Activated T-helper 17 cell treated with anti-CD3 and anti-CD28 coated beads, Interleukin-2, amount 50 U/mL, for 72 hours (primary cell): ENCODE measurements at regions not wholly inside any gene's neighbourhood (a gene's known extent, or its start where the extent isn't known, plus 50 kb on each side); places are given as distances from the start of the nearest gene placed in this dataset.
"Not testable (repeated sequence)": the region's sequence is repeated elsewhere in the genome, so short reads cannot be mapped to it uniquely, and the experiment has no call there.

Experiments
- ATAC-seq: fragments of 150-1000 bp; cut with Tn5 transposase; replicated peaks from 2 replicates; pipeline ENCODE4 v1.10.0; 2021; ENCODE audit warnings: mild to moderate bottlenecking, moderate library complexity
- H3K27ac Mint-ChIP-seq: one replicate; pipeline ENCODE4 v1.8.0; 2022; ENCODE audit warnings: mixed read lengths
- H3K27me3 Mint-ChIP-seq: one replicate; pipeline ENCODE4 v1.8.0; 2022; ENCODE audit warnings: mixed read lengths
- H3K36me3 Mint-ChIP-seq: one replicate; pipeline ENCODE4 v1.8.0; 2022; ENCODE audit warnings: low read depth, mild to moderate bottlenecking, mixed read lengths
- H3K4me1 Mint-ChIP-seq: one replicate; pipeline ENCODE4 v1.8.0; 2022; ENCODE audit warnings: mixed read lengths
- H3K4me3 Mint-ChIP-seq: one replicate; pipeline ENCODE4 v1.8.0; 2022; ENCODE audit warnings: mild to moderate bottlenecking, mixed read lengths
- H3K9me3 Mint-ChIP-seq: one replicate; pipeline ENCODE4 v1.8.0; 2022; ENCODE audit warnings: mixed read lengths

GRCh38 chr17:36840796-36841195 is 96.5 kb upstream of the LHX1 start:
- peaks cover 20% of the 10 kb centered on the region for H3K27me3 Mint-ChIP-seq
- H3K27ac Mint-ChIP-seq: no peak overlapping the region
- H3K36me3 Mint-ChIP-seq: no peaks in the 10 kb centered on the region
- no peak overlapping the region for H3K4me3 Mint-ChIP-seq
- no peak for ATAC-seq
- no peaks in the 10 kb centered on the region for H3K9me3 Mint-ChIP-seq
- H3K4me1 Mint-ChIP-seq: no peaks in the 10 kb centered on the region

GRCh38 chr17:36842231-36842819 is 95.0 kb upstream of the LHX1 start:
- Mint-ChIP-seq H3K36me3 (no peaks in the 10 kb centered on the region), H3K4me1 (no peaks in the 10 kb centered on the region), H3K9me3 (no peaks in the 10 kb centered on the region), H3K27me3 (peaks cover 17% of the 10 kb centered on the region), H3K4me3 (no peak overlapping the region), H3K27ac (no peak overlapping the region)
- ATAC-seq: no peak

- Mint-ChIP-seq H3K4me1 (no peaks in the 10 kb centered on the region), H3K9me3 (no peaks in the 10 kb centered on the region), H3K36me3 (no peaks in the 10 kb centered on the region), H3K27ac (no peak overlapping the region), H3K4me3 (no peak overlapping the region), H3K27me3 (peaks cover 15% of the 10 kb centered on the region)
- no peak for ATAC-seq
These were observed 94.2 kb upstream of the LHX1 start for GRCh38 chr17:36842963-36843558.

GRCh38 chr17:36844013-36844412 is 93.3 kb upstream of the LHX1 start:
- Mint-ChIP-seq H3K4me1 (no peaks in the 10 kb centered on the region), H3K27me3 (peaks cover 14% of the 10 kb centered on the region)
- ATAC-seq: peak; percentile 60

GRCh38 chr17:36844601-36845000 is 92.7 kb upstream of the LHX1 start:
- ATAC-seq: no peak
- Mint-ChIP-seq H3K36me3 (no peaks in the 10 kb centered on the region), H3K4me3 (no peak overlapping the region), H3K4me1 (peaks cover 1% of the 10 kb centered on the region), H3K27me3 (peaks cover 14% of the 10 kb centered on the region), H3K9me3 (no peaks in the 10 kb centered on the region), H3K27ac (no peak overlapping the region)

More at GRCh38 chr17:36844013-36844412, 93.3 kb upstream of the LHX1 start:
- H3K4me3 Mint-ChIP-seq: no peak overlapping the region
- H3K9me3 Mint-ChIP-seq: no peaks in the 10 kb centered on the region
- H3K27ac Mint-ChIP-seq: no peak overlapping the region
- no peaks in the 10 kb centered on the region for H3K36me3 Mint-ChIP-seq

- Mint-ChIP-seq H3K27ac (no peak overlapping the region), H3K4me1 (peaks cover 10% of the 10 kb centered on the region), H3K36me3 (no peaks in the 10 kb centered on the region), H3K9me3 (no peaks in the 10 kb centered on the region), H3K4me3 (no peak overlapping the region), H3K27me3 (peaks cover 14% of the 10 kb centered on the region)
- no peak for ATAC-seq
These were observed 91.4 kb upstream of the LHX1 start for GRCh38 chr17:36845916-36846315.

GRCh38 chr17:36846410-36847292 is 90.6 kb upstream of the LHX1 start:
- Mint-ChIP-seq H3K4me1 (peaks cover 14% of the 10 kb centered on the region), H3K9me3 (no peaks in the 10 kb centered on the region), H3K27me3 (peaks cover 14% of the 10 kb centered on the region), H3K36me3 (no peaks in the 10 kb centered on the region), H3K4me3 (no peak overlapping the region), H3K27ac (peak overlapping the region; percentile 33)
- no peak for ATAC-seq

GRCh38 chr17:36848008-36848902 is 89.0 kb upstream of the LHX1 start:
- Mint-ChIP-seq H3K27ac (no peak overlapping the region), H3K4me3 (no peak overlapping the region)

GRCh38 chr17:36849020-36849419 is 88.3 kb upstream of the LHX1 start:
- H3K4me3 Mint-ChIP-seq, H3K9me3 Mint-ChIP-seq, H3K27ac Mint-ChIP-seq, H3K36me3 Mint-ChIP-seq, ATAC-seq: not testable (repeated sequence)
- peaks cover 11% of the 10 kb centered on the region for H3K27me3 Mint-ChIP-seq
- peaks cover 19% of the 10 kb centered on the region for H3K4me1 Mint-ChIP-seq

More at GRCh38 chr17:36848008-36848902, 89.0 kb upstream of the LHX1 start:
- no peak for ATAC-seq
- Mint-ChIP-seq H3K9me3 (no peaks in the 10 kb centered on the region), H3K36me3 (no peaks in the 10 kb centered on the region), H3K27me3 (peaks cover 11% of the 10 kb centered on the region), H3K4me1 (peaks cover 14% of the 10 kb centered on the region)

GRCh38 chr17:36849871-36850348 is 87.4 kb upstream of the LHX1 start:
- H3K27ac Mint-ChIP-seq: peak overlapping the region; percentile 90

GRCh38 chr17:36850790-36851189 is 86.5 kb upstream of the LHX1 start:
- H3K36me3 Mint-ChIP-seq: no peaks in the 10 kb centered on the region
- peak; percentile 87 for ATAC-seq
- H3K4me1 Mint-ChIP-seq: peaks cover 19% of the 10 kb centered on the region
- H3K4me3 Mint-ChIP-seq: peak overlapping the region; percentile 80
- H3K9me3 Mint-ChIP-seq: no peaks in the 10 kb centered on the region
- no peaks in the 10 kb centered on the region for H3K27me3 Mint-ChIP-seq
- peak overlapping the region; percentile 90 for H3K27ac Mint-ChIP-seq

More at GRCh38 chr17:36849871-36850348, 87.4 kb upstream of the LHX1 start:
- peak; percentile 77 for ATAC-seq
- Mint-ChIP-seq H3K36me3 (no peaks in the 10 kb centered on the region), H3K4me1 (peaks cover 19% of the 10 kb centered on the region), H3K9me3 (no peaks in the 10 kb centered on the region), H3K4me3 (peak overlapping the region; percentile 80), H3K27me3 (peaks cover 3% of the 10 kb centered on the region)

- Mint-ChIP-seq H3K4me1 (peaks cover 19% of the 10 kb centered on the region), H3K36me3 (no peaks in the 10 kb centered on the region), H3K9me3 (no peaks in the 10 kb centered on the region), H3K4me3 (peak overlapping the region; percentile 80), H3K27ac (no peak overlapping the region), H3K27me3 (no peaks in the 10 kb centered on the region)
- ATAC-seq: no peak
These were observed 86.0 kb upstream of the LHX1 start for GRCh38 chr17:36851250-36851649.

GRCh38 chr17:36852478-36852877 is 84.8 kb upstream of the LHX1 start:
- not testable (repeated sequence) for H3K36me3 Mint-ChIP-seq, H3K9me3 Mint-ChIP-seq, ATAC-seq, H3K27me3 Mint-ChIP-seq
- Mint-ChIP-seq H3K27ac (peak overlapping the region; percentile 53), H3K4me1 (peaks cover 19% of the 10 kb centered on the region), H3K4me3 (peak overlapping the region; percentile 14)

GRCh38 chr17:36854982-36855381 is 82.3 kb upstream of the LHX1 start:
- H3K4me3 Mint-ChIP-seq: no peak overlapping the region
- H3K9me3 Mint-ChIP-seq: no peaks in the 10 kb centered on the region
- no peak overlapping the region for H3K27ac Mint-ChIP-seq
- H3K27me3 Mint-ChIP-seq: peaks cover 12% of the 10 kb centered on the region
- ATAC-seq: no peak
- peaks cover 14% of the 10 kb centered on the region for H3K4me1 Mint-ChIP-seq
- no peaks in the 10 kb centered on the region for H3K36me3 Mint-ChIP-seq
